ENCODE measurements at regions not wholly inside any gene's neighbourhood (a gene's known extent, or its start where the extent isn't known, plus 50 kb on each side); places are given as distances from the start of the nearest gene placed in this dataset.

DNA sequence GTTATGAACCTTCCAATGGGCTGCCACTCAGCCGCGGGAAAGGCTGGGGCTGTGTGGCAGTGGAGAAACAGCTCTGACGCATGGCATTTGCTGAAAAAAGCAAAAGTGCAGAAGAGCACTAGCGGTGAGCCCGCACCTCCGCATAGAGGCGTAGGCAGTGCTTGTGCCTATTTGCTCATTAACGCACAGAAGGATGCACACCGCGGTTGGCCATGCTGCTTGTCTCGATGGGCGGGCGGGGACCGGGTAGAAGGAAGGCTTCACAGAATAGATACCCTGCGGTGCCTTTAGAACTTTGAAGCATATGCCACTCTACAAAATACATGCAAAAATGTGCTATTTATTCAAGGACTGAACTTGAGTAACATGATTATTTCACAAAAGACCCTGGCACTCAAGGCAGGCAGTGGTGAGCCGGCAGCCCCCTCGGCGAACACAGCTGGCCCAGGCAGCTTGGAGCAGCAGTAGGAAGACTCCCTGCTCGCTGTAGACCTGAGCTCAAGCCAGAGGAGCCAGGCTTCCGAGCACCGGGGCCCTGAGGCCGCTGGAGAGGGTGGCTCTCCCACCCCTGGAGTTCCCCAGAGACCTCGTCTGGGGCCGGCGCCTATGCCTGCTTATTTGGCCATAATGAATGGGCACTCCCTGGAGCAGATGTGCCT lies 71.5 kb downstream of the SIK1 start:
- TF ChIP-seq, protein P1, sequence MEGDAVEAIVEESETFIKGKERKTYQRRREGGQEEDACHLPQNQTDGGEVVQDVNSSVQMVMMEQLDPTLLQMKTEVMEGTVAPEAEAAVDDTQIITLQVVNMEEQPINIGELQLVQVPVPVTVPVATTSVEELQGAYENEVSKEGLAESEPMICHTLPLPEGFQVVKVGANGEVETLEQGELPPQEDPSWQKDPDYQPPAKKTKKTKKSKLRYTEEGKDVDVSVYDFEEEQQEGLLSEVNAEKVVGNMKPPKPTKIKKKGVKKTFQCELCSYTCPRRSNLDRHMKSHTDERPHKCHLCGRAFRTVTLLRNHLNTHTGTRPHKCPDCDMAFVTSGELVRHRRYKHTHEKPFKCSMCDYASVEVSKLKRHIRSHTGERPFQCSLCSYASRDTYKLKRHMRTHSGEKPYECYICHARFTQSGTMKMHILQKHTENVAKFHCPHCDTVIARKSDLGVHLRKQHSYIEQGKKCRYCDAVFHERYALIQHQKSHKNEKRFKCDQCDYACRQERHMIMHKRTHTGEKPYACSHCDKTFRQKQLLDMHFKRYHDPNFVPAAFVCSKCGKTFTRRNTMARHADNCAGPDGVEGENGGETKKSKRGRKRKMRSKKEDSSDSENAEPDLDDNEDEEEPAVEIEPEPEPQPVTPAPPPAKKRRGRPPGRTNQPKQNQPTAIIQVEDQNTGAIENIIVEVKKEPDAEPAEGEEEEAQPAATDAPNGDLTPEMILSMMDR (IDR thresholded peaks at IDR 0.05; ENCODE audit: control extremely low read depth in 1 of 3, insufficient read depth in 1 of 3, low read depth in 1 of 3, low read length in 3 of 3): no peak
- no peak for TF ChIP-seq SIN3A (conservative IDR thresholded peaks at IDR 0.05 in 1 of 2, IDR thresholded peaks at IDR 0.05 in 1 of 2; ENCODE audit: low read depth in 1 of 2, low read length in 2 of 2)
- TF ChIP-seq JUND (IDR thresholded peaks at IDR 0.05; ENCODE audit: low read length): no peak
- no peak for TF ChIP-seq ATF3 (IDR thresholded peaks at IDR 0.05; ENCODE audit: insufficient read depth, low read depth, low read length)
- no peak for TF ChIP-seq POLR2AphosphoS5 (IDR thresholded peaks at IDR 0.05; ENCODE audit: low read depth, low read length)
- TF ChIP-seq, protein P2, sequence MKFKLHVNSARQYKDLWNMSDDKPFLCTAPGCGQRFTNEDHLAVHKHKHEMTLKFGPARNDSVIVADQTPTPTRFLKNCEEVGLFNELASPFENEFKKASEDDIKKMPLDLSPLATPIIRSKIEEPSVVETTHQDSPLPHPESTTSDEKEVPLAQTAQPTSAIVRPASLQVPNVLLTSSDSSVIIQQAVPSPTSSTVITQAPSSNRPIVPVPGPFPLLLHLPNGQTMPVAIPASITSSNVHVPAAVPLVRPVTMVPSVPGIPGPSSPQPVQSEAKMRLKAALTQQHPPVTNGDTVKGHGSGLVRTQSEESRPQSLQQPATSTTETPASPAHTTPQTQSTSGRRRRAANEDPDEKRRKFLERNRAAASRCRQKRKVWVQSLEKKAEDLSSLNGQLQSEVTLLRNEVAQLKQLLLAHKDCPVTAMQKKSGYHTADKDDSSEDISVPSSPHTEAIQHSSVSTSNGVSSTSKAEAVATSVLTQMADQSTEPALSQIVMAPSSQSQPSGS (IDR thresholded peaks at IDR 0.05; ENCODE audit: low read length): no peak
- TF ChIP-seq RNF2 (IDR thresholded peaks at IDR 0.05; ENCODE audit: borderline replicate concordance, low read depth, low read length, missing control alignments, poor library complexity, severe bottlenecking): no peak
- TF ChIP-seq SUZ12 (IDR thresholded peaks at IDR 0.05; ENCODE audit: low read length): no peak
- TF ChIP-seq RAD21 (IDR thresholded peaks at IDR 0.05 in 1 of 2, conservative IDR thresholded peaks at IDR 0.05 in 1 of 2; ENCODE audit: low read depth in 2 of 2, low read length in 2 of 2): no peak

Data from H1 (cell line).